Stimulated activated CD4-positive, alpha-beta T cell treated with anti-CD3 and anti-CD28 coated beads, Interleukin-1b, Interleukin-23, amount 100 ng/mL, for 1 hour (primary cell): ENCODE measurements at regions not wholly inside any gene's neighbourhood (a gene's known extent, or its start where the extent isn't known, plus 50 kb on each side); places are given as distances from the start of the nearest gene placed in this dataset.
A peak's percentile ranks its signal among the peaks of the same experiment; 100 is the strongest.
"Not testable (repeated sequence)": the region's sequence is repeated elsewhere in the genome, so short reads cannot be mapped to it uniquely, and the experiment has no call there.

Experiments used
- DNase-seq, 2 donors: peaks; one replicate each; pipeline ENCODE4 v3.0.0-alpha.2; 2020; ENCODE audit warnings: low read depth in 2 of 2

GRCh38 chr21:29396951-29397455, 98.3 kb downstream of the BACH1 start:
- no peak for DNase-seq

GRCh38 chr21:29403301-29403700, 104.6 kb downstream of the BACH1 start:
- DNase-seq: no peak

DNA sequence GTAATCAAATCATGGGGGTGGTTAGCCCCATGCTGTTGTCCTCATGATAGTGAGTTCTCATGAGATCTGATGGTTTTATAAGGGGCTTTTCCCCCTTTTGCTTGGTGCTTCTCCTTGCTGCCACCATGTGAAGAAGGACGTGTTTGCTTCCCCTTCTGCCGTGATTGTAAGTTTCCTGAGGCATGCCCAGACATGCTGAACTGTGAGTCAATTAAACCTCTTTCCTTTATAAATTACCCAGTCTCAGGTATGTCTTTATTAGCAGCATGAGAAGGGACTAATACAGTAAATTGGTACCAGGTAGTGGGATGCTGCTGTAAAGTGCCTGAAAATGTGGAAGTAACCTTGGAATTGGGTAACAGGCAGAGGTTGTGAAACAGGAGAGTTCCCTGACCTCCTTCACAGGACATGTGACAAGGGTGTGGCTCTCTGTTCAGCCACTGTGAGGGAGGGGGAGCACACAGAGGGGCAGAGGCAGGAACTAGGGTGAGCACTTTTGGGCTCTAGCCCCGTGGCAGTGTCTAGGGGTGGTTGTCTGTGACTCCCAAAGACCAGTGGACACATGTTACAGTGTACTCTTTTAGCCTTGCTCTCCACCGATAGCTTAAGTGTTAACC, 105.3 kb downstream of the BACH1 start:
- no peak for DNase-seq

- no peak for DNase-seq
Measured at GRCh38 chr21:29405503-29406122, 106.9 kb downstream of the BACH1 start.

DNA sequence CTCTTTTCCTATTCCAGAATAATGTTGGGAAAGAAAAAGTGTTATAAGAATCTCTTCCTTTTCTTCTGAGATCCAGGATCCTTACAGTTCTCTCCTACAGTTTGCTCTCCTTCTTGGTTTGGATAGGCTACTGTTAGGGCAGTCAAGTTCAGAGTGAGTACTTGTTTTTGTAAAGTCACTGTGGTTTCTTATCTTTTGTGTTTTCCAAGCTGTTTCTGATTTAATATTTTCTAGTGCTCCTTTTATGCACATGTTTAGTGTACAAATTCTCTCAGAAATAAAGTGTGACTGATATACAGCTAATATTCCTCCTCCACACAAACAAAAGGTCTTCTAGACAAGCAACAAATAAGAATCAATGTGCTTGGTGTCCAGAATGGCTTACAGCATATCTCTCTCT, 107.7 kb downstream of the BACH1 start:
- DNase-seq: no peak

DNA sequence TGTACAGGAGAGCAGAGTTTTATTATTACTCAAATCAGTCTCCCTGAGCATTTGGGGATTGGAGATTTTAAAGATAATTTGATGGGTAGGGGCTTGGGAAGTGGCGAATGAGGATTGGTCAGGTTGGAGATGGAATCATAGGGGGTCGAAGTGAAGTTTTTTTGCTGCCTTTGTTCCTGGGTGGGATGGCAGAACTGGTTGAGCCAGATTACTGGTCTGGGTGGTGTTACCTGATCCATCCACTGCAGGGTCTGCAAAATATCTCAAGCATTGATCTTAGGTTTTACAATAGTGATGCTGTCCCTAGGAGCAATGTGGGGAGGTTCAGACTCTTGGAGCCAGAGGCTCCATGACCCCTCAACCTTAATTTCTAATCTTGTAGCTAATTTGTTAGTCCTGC, 108.8 kb downstream of the BACH1 start:
- no peak for DNase-seq

- no peak for DNase-seq
Measured at GRCh38 chr21:29413683-29414082, 115.0 kb downstream of the BACH1 start.

DNA sequence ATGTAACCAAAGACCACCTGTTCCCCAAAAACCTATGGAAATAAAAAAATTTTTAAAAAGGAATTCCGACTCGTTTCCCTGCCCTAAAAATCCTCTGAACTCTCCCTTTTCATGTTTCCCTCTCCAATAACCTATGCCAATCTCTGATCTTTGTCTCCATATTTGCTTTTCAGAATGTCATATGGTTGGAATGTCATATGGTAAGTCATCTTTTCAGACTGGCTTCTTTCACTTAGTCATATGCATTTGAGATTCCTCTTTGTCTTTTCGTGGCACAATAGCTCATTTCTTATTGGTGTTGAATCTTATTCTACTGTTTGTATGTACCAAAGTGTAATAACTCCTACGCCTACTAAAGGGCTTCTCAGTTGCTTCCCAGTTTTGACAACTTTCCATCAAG, 117.5 kb downstream of the BACH1 start:
- DNase-seq: no peak

GRCh38 chr21:29418813-29419212, 120.1 kb downstream of the BACH1 start:
- DNase-seq: no peak

GRCh38 chr21:29419422-29419821, 120.7 kb downstream of the BACH1 start:
- no peak for DNase-seq

- DNase-seq: no peak
Measured at GRCh38 chr21:29423099-29423870, 124.6 kb downstream of the BACH1 start.

GRCh38 chr21:29424728-29425127, 126.0 kb downstream of the BACH1 start:
- no peak for DNase-seq

GRCh38 chr21:29429218-29429617, 130.5 kb downstream of the BACH1 start:
- DNase-seq: no peak

DNA sequence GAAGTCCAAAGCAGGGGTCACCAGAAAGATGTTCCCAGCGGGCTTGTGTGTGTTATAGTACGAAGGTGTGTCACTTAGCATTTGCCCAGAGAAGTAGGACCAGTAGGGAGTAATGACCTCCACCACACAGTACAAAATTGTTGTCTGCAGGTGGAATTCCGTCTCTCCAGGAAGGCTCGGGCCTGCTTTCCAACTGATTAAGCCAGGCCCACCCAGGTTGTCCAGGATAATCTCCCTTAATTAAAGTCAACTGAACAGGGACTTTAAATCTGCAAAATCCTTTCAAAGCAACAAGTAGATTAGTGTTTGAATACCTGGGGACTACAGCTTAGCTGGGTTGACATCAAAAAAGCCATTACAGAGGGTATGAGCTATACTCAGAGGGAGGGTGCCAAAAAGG, 131.3 kb downstream of the BACH1 start:
- no peak for DNase-seq

DNA sequence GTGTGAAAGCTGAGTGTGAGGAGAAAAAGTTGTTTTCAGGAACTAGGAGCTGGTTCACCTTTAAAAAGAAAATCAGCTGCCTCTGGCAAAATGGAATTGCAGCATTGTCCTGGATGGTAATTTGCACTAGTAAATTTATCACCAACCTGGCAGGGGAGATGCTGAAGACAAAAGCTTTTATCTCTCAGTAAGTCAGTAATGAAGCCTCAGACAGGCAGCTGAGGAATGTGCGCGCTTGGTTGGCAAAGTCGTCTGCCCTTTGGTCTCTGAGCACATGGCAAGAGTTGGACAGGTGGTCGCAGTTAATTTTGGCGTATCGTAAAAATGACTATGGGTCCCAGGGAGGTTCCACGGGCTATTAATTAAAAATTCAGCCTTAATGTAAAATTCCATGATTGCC, 131.9 kb downstream of the BACH1 start:
- no peak for DNase-seq

DNA sequence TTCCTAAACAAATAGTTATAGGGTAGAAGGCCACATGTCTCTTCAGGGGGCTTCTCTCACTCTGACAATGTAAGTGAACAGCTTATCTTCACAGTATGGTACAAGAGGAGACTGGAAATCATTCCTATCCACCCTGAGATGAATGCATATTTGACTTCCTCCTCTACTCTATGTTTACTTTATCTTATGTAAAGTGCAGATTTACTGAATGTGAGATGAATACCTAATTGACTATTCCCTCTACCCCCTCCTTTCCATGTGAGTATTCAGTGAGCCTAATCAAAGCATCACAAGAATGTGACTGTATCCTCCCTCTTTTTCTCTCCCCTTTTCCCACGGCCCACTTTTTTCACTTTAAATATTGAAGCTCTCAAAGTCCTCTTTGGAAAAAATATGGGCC, 132.5 kb downstream of the BACH1 start:
- DNase-seq: no peak

GRCh38 chr21:29431680-29432079, 133.0 kb downstream of the BACH1 start:
- no peak for DNase-seq

DNA sequence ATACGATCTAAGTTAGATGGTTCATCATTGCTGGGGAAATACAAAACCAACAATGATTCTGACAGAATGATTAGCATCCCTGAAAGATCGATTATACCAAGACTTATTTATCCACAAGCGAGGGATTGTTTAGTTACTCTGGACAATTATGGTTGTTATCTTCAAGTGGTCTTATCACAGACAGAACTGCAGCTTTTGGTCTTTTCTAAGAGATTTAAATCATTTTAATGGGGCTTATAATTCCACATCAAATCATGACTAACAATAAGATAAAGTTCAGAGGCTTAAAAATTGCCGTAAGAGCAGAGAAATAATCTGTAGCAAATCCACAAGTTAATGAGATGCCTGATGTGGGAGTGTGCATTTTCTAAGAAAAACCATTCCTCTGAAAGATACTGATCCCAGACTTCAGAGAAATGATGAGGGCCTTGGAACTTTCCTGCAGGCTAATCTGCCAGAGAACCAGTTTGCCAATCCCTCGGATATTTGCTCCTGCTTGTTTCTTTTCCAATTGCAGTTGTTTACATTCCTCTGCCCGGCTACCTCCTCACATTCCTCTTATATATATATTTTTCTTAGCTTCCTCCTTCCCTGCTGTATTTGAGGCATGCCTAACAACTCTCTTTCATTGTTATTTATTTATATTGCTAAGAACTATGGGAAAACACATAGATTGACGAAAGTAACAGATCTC, 134.8 kb downstream of the BACH1 start:
- no peak for DNase-seq

DNA sequence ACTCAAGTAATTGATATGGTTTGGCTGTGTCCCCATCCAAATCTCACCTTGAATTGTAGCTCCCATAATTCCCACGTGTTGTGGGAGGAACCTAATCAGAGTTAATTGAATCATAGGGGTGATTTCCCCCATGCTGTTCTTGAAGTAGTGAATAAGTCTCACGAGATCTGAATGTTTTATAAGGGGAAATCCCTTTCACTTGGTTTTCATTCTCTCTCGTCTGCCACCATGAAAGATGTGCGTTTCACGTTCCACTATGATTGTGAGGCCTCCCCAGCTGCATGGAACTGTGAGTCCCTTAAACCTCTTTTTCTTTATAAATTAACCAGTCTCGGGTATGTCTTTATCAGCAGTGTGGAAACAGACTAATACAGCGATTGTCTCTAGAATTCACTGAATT, 135.4 kb downstream of the BACH1 start:
- no peak for DNase-seq

GRCh38 chr21:29434982-29435381, 136.3 kb downstream of the BACH1 start:
- not testable (repeated sequence) for DNase-seq

GRCh38 chr21:29436143-29436542, 137.4 kb downstream of the BACH1 start:
- DNase-seq: peak; percentile 7 to 10

- no peak for DNase-seq
Measured at GRCh38 chr21:29436650-29437049, 137.9 kb downstream of the BACH1 start.
